ENCODE measurements at regions not wholly inside any gene's neighbourhood (a gene's known extent, or its start where the extent isn't known, plus 50 kb on each side); places are given as distances from the start of the nearest gene placed in this dataset.

DNA sequence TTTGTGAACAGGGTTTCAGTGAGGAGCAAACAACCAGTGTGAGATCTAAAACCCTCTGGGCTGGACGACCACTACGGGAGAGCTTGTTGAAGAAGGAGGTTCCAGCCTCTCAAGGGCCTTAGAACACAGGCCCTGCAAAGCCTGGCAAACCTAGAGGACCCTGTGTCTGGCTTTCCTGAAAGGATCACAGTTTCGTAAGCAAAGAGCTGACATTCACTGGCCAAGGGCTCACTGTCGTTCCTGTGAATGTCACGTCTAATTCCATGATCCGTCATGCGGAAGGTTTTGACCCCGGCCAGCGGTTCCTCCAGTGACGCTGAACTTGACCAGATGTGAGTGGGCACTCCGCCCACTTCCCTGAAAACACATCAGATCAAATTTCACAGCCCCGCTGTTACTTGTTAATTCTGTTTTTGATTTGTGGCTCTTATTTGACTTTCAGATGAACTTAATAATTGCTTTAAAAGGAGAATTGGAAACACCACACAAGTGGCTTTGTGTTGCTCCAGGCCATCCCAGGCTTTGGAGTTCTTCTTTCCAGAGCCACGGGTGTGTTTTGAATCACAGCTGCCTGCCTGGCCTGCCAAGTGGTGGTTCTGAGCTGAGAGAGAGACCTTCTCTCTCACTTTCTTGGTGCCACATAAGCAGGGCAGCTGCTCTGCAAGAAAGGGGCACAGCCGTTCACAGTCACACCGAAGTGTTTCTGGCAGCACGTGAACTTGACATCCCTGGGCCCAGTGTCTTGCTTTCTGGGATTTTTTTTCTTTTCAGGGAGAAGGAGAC lies 308.4 kb downstream of the NDUFA10 start:
- no peaks in the 10 kb centered on the region for H3K79me2 ChIP-seq (ENCODE audit: control insufficient read depth, insufficient read depth, low read length)
- dilution Hi-C loops (cut with MboI; ENCODE audit: extremely low pct_ligation_motif_present, low sequenced_read_pairs), result no loop called here
- no peak for FAIRE-seq

GRCh38 chr2:239716009-239716408 lies 309.1 kb downstream of the NDUFA10 start:
- FAIRE-seq (no peak), DNase-seq (ENCODE audit: low read depth, low spot score) (no peak)
- Histone ChIP-seq H2AFZ (ENCODE audit: control insufficient read depth, low read length) (no peak overlapping the region), H3K4me2 (ENCODE audit: control insufficient read depth, extremely low read depth, insufficient read depth, low read depth, low read length) (no peak overlapping the region), H3K4me1 (ENCODE audit: control insufficient read depth, extremely low read depth, insufficient read depth, low read length) (no peaks in the 10 kb centered on the region), H3K9me3 (ENCODE audit: control insufficient read depth, low read depth, low read length) (peaks cover 6% of the 10 kb centered on the region), H3K9ac (ENCODE audit: control insufficient read depth, extremely low read depth, insufficient read depth, low read length) (no peak overlapping the region), H3K27ac (ENCODE audit: control insufficient read depth, insufficient read depth, low read length) (no peak overlapping the region), H3K4me3 (ENCODE audit: control insufficient read depth in 2 of 3, extremely low read depth in 1 of 3, insufficient read depth in 2 of 3, low read depth in 1 of 3, low read length in 3 of 3) (no peak overlapping the region), H3K27me3 (ENCODE audit: control insufficient read depth, extremely low read depth, insufficient read depth, low read length) (no peaks in the 10 kb centered on the region), H4K20me1 (ENCODE audit: control insufficient read depth, extremely low read depth, insufficient read depth, low read length) (no peaks in the 10 kb centered on the region), H3K36me3 (ENCODE audit: control insufficient read depth in 2 of 2, extremely low read depth in 1 of 2, insufficient read depth in 2 of 2, low read length in 2 of 2) (no peaks in the 10 kb centered on the region), H3K79me2 (ENCODE audit: control insufficient read depth, insufficient read depth, low read length) (no peaks in the 10 kb centered on the region), H3K9me1 (ENCODE audit: control insufficient read depth, extremely low read depth, insufficient read depth, low read length) (no peaks in the 10 kb centered on the region)
- TF ChIP-seq CTCF (optimal IDR thresholded peaks at IDR 0.05 in 1 of 3, IDR thresholded peaks at IDR 0.05 in 1 of 3, conservative IDR thresholded peaks at IDR 0.05 in 1 of 3; ENCODE audit: extremely low read depth in 1 of 3, insufficient read depth in 2 of 3, low read length in 3 of 3) (no peak), EZH2 (IDR thresholded peaks at IDR 0.05; ENCODE audit: low read length) (no peak)
- dilution Hi-C loops (cut with MboI; ENCODE audit: extremely low pct_ligation_motif_present, low sequenced_read_pairs), result no loop called here

More for the DNA sequence above, 308.4 kb downstream of the NDUFA10 start:
- no peak for TF ChIP-seq CTCF (optimal IDR thresholded peaks at IDR 0.05 in 1 of 3, IDR thresholded peaks at IDR 0.05 in 1 of 3, conservative IDR thresholded peaks at IDR 0.05 in 1 of 3; ENCODE audit: extremely low read depth in 1 of 3, insufficient read depth in 2 of 3, low read length in 3 of 3)
- no peak for TF ChIP-seq EZH2 (IDR thresholded peaks at IDR 0.05; ENCODE audit: low read length)
- Histone ChIP-seq H3K9me1 (ENCODE audit: control insufficient read depth, extremely low read depth, insufficient read depth, low read length) (no peaks in the 10 kb centered on the region), H3K27ac (ENCODE audit: control insufficient read depth, insufficient read depth, low read length) (no peak overlapping the region), H3K4me1 (ENCODE audit: control insufficient read depth, extremely low read depth, insufficient read depth, low read length) (no peaks in the 10 kb centered on the region), H3K4me3 (ENCODE audit: control insufficient read depth in 2 of 3, extremely low read depth in 1 of 3, insufficient read depth in 2 of 3, low read depth in 1 of 3, low read length in 3 of 3) (no peak overlapping the region), H3K27me3 (ENCODE audit: control insufficient read depth, extremely low read depth, insufficient read depth, low read length) (no peaks in the 10 kb centered on the region), H2AFZ (ENCODE audit: control insufficient read depth, low read length) (no peak overlapping the region), H4K20me1 (ENCODE audit: control insufficient read depth, extremely low read depth, insufficient read depth, low read length) (no peaks in the 10 kb centered on the region), H3K9ac (ENCODE audit: control insufficient read depth, extremely low read depth, insufficient read depth, low read length) (no peak overlapping the region), H3K36me3 (ENCODE audit: control insufficient read depth in 2 of 2, extremely low read depth in 1 of 2, insufficient read depth in 2 of 2, low read length in 2 of 2) (no peaks in the 10 kb centered on the region), H3K4me2 (ENCODE audit: control insufficient read depth, extremely low read depth, insufficient read depth, low read depth, low read length) (no peak overlapping the region), H3K9me3 (ENCODE audit: control insufficient read depth, low read depth, low read length) (peaks cover 6% of the 10 kb centered on the region)
- DNase-seq (ENCODE audit: low read depth, low spot score), result no peak

Measured in keratinocyte (primary cell).